ENCODE measurements at regions not wholly inside any gene's neighbourhood (a gene's known extent, or its start where the extent isn't known, plus 50 kb on each side); places are given as distances from the start of the nearest gene placed in this dataset.

GRCh38 chr2:13091455-13091854 lies 374.7 kb downstream of the TRIB2 start:
- no TSS peak for BruUV-seq (replicated peaks)
- CTCF ChIA-PET (ENCODE audit: low intra/inter-chr PET ratio, low total read pairs), result no interaction called here
- FAIRE-seq (no peak), DNase-seq (ENCODE audit: low spot score) (no peak), ATAC-seq (no peak)
- Histone ChIP-seq H3K4me3 (replicated peaks in 1 of 3; ENCODE audit: insufficient read depth in 1 of 3, low read depth in 2 of 3, low read length in 3 of 3) (no peak overlapping the region), H3K79me2 (ENCODE audit: insufficient read depth, low read length) (no peaks in the 10 kb centered on the region), H3K36me3 (replicated peaks in 1 of 2; ENCODE audit: control insufficient read depth in 1 of 2, insufficient read depth in 2 of 2, low read length in 2 of 2) (no peaks in the 10 kb centered on the region), H2AFZ (ENCODE audit: low read length) (no peak overlapping the region), H4K20me1 (ENCODE audit: insufficient read depth, low read length) (no peaks in the 10 kb centered on the region), H3K27ac (ENCODE audit: extremely low read length, insufficient read depth, low read length) (no peak overlapping the region), H3K9me3 (ENCODE audit: low read length) (peaks cover 50% of the 10 kb centered on the region), H3K27me3 (ENCODE audit: control insufficient read depth in 1 of 2, insufficient read depth in 2 of 2, low read length in 2 of 2) (no peaks in the 10 kb centered on the region), H3K4me1 (ENCODE audit: insufficient read depth, low read length) (no peaks in the 10 kb centered on the region), H3K4me2 (ENCODE audit: low read depth, low read length) (no peak overlapping the region), H3K9ac (ENCODE audit: insufficient read depth, low read depth, low read length) (no peak overlapping the region)
- POLR2A ChIA-PET, result no interaction called here
- intact Hi-C loops (cut with micrococcal nuclease; ENCODE audit: unreplicated experiment), result no loop called here
- TF ChIP-seq XBP1 (CRISPR knock-in tag; IDR thresholded peaks at IDR 0.05), result no peak
- peak; percentile 51; the same call in 1 of the 2 replicates for TF ChIP-seq MAFF (IDR thresholded peaks at IDR 0.05; ENCODE audit: low read depth, low read length)
- TF ChIP-seq NFE2L2 (IDR thresholded peaks at IDR 0.05; ENCODE audit: low read length), result peak; percentile 48
- peak; percentile 15 to 64; a peak in 2 of 4 replicates for TF ChIP-seq MAFK (conservative IDR thresholded peaks at IDR 0.05 in 1 of 2, IDR thresholded peaks at IDR 0.05 in 1 of 2; ENCODE audit: low read length in 2 of 2)
- TF ChIP-seq BCLAF1 (IDR thresholded peaks at IDR 0.05), result no peak
- in situ Hi-C loops (cut with HindIII; ENCODE audit: extremely low pct_ligation_motif_present, low pct_unique_long_range_greater_than_20kb), result no loop called here
- 0% methylated on average over 1 of the region's 1 CpG for WGBS (ENCODE audit: low lambda C conversion rate)

- no peak overlapping the region for H3K27ac ChIP-seq (ENCODE audit: extremely low read length, insufficient read depth, low read length)
- ChIA-PET POLR2A (no interaction called here), CTCF (ENCODE audit: low intra/inter-chr PET ratio, low total read pairs) (no interaction called here)
- intact Hi-C loops (cut with micrococcal nuclease; ENCODE audit: unreplicated experiment) (no loop called here), in situ Hi-C loops (cut with HindIII; ENCODE audit: extremely low pct_ligation_motif_present, low pct_unique_long_range_greater_than_20kb) (no loop called here)
- H3K9me3 ChIP-seq (ENCODE audit: low read length), result peaks cover 51% of the 10 kb centered on the region
- no peak overlapping the region for H2AFZ ChIP-seq (ENCODE audit: low read length)
- H3K9ac ChIP-seq (ENCODE audit: insufficient read depth, low read depth, low read length), result no peak overlapping the region
- H4K20me1 ChIP-seq (ENCODE audit: insufficient read depth, low read length), result no peaks in the 10 kb centered on the region
- H3K79me2 ChIP-seq (ENCODE audit: insufficient read depth, low read length), result no peaks in the 10 kb centered on the region
- no peaks in the 10 kb centered on the region for H3K27me3 ChIP-seq (ENCODE audit: control insufficient read depth in 1 of 2, insufficient read depth in 2 of 2, low read length in 2 of 2)
- WGBS (ENCODE audit: low lambda C conversion rate), result 41% methylated on average over 2 of the region's 2 CpGs
- ATAC-seq, result no peak
- BruUV-seq (replicated peaks), result no TSS peak
- H3K4me3 ChIP-seq (replicated peaks in 1 of 3; ENCODE audit: insufficient read depth in 1 of 3, low read depth in 2 of 3, low read length in 3 of 3), result no peak overlapping the region
- H3K4me1 ChIP-seq (ENCODE audit: insufficient read depth, low read length), result no peaks in the 10 kb centered on the region
- no peak for DNase-seq (ENCODE audit: low spot score)
- FAIRE-seq, result no peak
- H3K4me2 ChIP-seq (ENCODE audit: low read depth, low read length), result no peak overlapping the region
- H3K36me3 ChIP-seq (replicated peaks in 1 of 2; ENCODE audit: control insufficient read depth in 1 of 2, insufficient read depth in 2 of 2, low read length in 2 of 2), result no peaks in the 10 kb centered on the region
- no peak for TF ChIP-seq ZSCAN5A (CRISPR knock-in tag; IDR thresholded peaks at IDR 0.05; ENCODE audit: borderline replicate concordance)
- TF ChIP-seq KLF15 (CRISPR knock-in tag; IDR thresholded peaks at IDR 0.05; ENCODE audit: borderline replicate concordance), result no peak
- TF ChIP-seq ZNF10 (CRISPR knock-in tag; IDR thresholded peaks at IDR 0.05; ENCODE audit: borderline replicate concordance, low read depth), result no peak
- TF ChIP-seq PBX2 (CRISPR knock-in tag; IDR thresholded peaks at IDR 0.05), result no peak
Observed at GRCh38 chr2:13091861-13092378, 375.2 kb downstream of the TRIB2 start.

All from HepG2 (cell line).